HEK293 (cell line): ENCODE measurements at regions not wholly inside any gene's neighbourhood (a gene's known extent, or its start where the extent isn't known, plus 50 kb on each side); places are given as distances from the start of the nearest gene placed in this dataset.

Experiments used
- GLI4 ChIP-seq: fragments of 450-650 bp; formaldehyde crosslinking; IDR thresholded peaks from 2 replicates; pipeline ENCODE4 v1.5.1; 2016; ENCODE audit warnings: missing biosample characterization, missing genetic modification characterization
- REPIN1 ChIP-seq: fragments of 450-650 bp; formaldehyde crosslinking; IDR thresholded peaks from 2 replicates; pipeline ENCODE4 v1.5.1; 2017; ENCODE audit warnings: missing biosample characterization, missing genetic modification characterization, low read depth
- SP3 ChIP-seq: fragments of 450-650 bp; formaldehyde crosslinking; IDR thresholded peaks from 2 replicates; pipeline ENCODE4 v1.5.1; 2016; ENCODE audit warnings: missing biosample characterization, missing genetic modification characterization
- YY1 ChIP-seq: fragments of 450-650 bp; formaldehyde crosslinking; IDR thresholded peaks from 2 replicates; pipeline ENCODE4 v1.5.1; 2018; ENCODE audit warnings: missing biosample characterization, missing genetic modification characterization
- ZNF24 ChIP-seq: fragments of 450-650 bp; formaldehyde crosslinking; IDR thresholded peaks from 2 replicates; pipeline ENCODE4 v1.5.1; 2016; ENCODE audit warnings: missing biosample characterization, missing genetic modification characterization
- ZNF571 ChIP-seq: fragments of 450-650 bp; formaldehyde crosslinking; IDR thresholded peaks from 2 replicates; pipeline ENCODE4 v1.5.0; 2017; ENCODE audit warnings: missing biosample characterization, missing genetic modification characterization
- ZNF830 ChIP-seq: fragments of 450-650 bp; IDR thresholded peaks from 2 replicates; pipeline ENCODE4 v1.5.0; 2018; ENCODE audit warnings: missing biosample characterization, missing genetic modification characterization, low read depth, mild to moderate bottlenecking, moderate library complexity
- TF ChIP-seq, protein P1 (sequence below): fragments of 450-650 bp; formaldehyde crosslinking; IDR thresholded peaks from 2 replicates; pipeline ENCODE4 v1.5.1; 2016; ENCODE audit warnings: missing biosample characterization, missing genetic modification characterization
- TF ChIP-seq, protein P2 (sequence below): fragments of 450-650 bp; formaldehyde crosslinking; IDR thresholded peaks from 2 replicates; pipeline ENCODE4 v1.5.1; 2016; ENCODE audit warnings: missing biosample characterization, missing genetic modification characterization, low read depth
- TF ChIP-seq, protein P3 (sequence below): fragments of 450-650 bp; formaldehyde crosslinking; conservative IDR thresholded peaks from 2 replicates; pipeline ENCODE4 v1.5.1; 2016; ENCODE audit warnings: low read depth, missing biosample characterization, missing genetic modification characterization
- TF ChIP-seq, protein P4 (sequence below): fragments of 450-650 bp; formaldehyde crosslinking; optimal IDR thresholded peaks from 2 replicates; pipeline ENCODE3; 2016; ENCODE audit warnings: missing biosample characterization, mild to moderate bottlenecking, missing genetic modification characterization
- TF ChIP-seq, protein P5 (sequence below): fragments of 450-650 bp; formaldehyde crosslinking; IDR thresholded peaks from 2 replicates; pipeline ENCODE4 v1.5.1; 2016; ENCODE audit warnings: missing biosample characterization, missing genetic modification characterization

DNA sequence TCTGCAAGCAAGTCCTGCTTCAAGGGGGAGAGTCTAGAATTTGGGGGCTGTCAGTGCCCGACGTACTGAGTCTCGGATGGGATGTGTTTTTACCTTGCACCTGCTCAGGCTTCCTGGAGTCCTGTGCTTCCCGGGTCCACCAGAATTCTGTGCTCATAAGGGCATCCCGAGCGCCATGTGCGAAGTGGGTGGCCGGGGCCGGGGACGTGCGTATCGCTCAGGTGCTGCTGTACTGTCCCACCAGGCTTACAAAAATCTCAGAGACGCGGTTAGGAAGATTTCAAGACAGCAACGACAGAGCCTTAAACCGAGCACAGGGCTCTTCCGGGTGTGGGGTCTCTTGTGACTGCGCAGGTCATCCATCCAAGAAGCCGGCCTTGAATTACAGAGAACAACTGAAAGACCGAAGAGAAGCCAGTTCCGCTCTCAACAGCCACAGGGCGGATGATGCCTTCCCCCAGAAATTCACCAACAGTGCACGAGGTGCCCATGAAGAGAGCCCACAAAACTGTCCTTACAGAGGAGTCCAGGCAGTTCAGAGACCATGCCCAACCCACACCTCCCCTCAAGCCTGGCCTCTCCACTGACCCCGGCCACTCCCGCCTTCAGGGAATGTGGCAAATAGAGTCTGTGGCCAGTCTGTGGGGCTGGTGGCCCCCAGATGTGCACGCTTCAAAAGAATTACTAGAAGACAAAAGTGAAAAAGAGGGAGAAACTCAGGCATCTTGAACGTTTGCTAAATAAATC, 104.7 kb downstream of the PXDC1 start:
- TF ChIP-seq, protein P1, sequence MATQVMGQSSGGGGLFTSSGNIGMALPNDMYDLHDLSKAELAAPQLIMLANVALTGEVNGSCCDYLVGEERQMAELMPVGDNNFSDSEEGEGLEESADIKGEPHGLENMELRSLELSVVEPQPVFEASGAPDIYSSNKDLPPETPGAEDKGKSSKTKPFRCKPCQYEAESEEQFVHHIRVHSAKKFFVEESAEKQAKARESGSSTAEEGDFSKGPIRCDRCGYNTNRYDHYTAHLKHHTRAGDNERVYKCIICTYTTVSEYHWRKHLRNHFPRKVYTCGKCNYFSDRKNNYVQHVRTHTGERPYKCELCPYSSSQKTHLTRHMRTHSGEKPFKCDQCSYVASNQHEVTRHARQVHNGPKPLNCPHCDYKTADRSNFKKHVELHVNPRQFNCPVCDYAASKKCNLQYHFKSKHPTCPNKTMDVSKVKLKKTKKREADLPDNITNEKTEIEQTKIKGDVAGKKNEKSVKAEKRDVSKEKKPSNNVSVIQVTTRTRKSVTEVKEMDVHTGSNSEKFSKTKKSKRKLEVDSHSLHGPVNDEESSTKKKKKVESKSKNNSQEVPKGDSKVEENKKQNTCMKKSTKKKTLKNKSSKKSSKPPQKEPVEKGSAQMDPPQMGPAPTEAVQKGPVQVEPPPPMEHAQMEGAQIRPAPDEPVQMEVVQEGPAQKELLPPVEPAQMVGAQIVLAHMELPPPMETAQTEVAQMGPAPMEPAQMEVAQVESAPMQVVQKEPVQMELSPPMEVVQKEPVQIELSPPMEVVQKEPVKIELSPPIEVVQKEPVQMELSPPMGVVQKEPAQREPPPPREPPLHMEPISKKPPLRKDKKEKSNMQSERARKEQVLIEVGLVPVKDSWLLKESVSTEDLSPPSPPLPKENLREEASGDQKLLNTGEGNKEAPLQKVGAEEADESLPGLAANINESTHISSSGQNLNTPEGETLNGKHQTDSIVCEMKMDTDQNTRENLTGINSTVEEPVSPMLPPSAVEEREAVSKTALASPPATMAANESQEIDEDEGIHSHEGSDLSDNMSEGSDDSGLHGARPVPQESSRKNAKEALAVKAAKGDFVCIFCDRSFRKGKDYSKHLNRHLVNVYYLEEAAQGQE (tag by site-specific recombination) = no peak
- TF ChIP-seq YY1 (tag by site-specific recombination) (no peak), ZNF24 (tag by site-specific recombination) (no peak), REPIN1 (tag by site-specific recombination) (no peak), ZNF830 (no peak), ZNF571 (tag by site-specific recombination) (no peak), GLI4 (tag by site-specific recombination) (no peak), SP3 (tag by site-specific recombination) (no peak)
- TF ChIP-seq, protein P2, sequence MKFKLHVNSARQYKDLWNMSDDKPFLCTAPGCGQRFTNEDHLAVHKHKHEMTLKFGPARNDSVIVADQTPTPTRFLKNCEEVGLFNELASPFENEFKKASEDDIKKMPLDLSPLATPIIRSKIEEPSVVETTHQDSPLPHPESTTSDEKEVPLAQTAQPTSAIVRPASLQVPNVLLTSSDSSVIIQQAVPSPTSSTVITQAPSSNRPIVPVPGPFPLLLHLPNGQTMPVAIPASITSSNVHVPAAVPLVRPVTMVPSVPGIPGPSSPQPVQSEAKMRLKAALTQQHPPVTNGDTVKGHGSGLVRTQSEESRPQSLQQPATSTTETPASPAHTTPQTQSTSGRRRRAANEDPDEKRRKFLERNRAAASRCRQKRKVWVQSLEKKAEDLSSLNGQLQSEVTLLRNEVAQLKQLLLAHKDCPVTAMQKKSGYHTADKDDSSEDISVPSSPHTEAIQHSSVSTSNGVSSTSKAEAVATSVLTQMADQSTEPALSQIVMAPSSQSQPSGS (tag by site-specific recombination) = no peak
- TF ChIP-seq, protein P3, sequence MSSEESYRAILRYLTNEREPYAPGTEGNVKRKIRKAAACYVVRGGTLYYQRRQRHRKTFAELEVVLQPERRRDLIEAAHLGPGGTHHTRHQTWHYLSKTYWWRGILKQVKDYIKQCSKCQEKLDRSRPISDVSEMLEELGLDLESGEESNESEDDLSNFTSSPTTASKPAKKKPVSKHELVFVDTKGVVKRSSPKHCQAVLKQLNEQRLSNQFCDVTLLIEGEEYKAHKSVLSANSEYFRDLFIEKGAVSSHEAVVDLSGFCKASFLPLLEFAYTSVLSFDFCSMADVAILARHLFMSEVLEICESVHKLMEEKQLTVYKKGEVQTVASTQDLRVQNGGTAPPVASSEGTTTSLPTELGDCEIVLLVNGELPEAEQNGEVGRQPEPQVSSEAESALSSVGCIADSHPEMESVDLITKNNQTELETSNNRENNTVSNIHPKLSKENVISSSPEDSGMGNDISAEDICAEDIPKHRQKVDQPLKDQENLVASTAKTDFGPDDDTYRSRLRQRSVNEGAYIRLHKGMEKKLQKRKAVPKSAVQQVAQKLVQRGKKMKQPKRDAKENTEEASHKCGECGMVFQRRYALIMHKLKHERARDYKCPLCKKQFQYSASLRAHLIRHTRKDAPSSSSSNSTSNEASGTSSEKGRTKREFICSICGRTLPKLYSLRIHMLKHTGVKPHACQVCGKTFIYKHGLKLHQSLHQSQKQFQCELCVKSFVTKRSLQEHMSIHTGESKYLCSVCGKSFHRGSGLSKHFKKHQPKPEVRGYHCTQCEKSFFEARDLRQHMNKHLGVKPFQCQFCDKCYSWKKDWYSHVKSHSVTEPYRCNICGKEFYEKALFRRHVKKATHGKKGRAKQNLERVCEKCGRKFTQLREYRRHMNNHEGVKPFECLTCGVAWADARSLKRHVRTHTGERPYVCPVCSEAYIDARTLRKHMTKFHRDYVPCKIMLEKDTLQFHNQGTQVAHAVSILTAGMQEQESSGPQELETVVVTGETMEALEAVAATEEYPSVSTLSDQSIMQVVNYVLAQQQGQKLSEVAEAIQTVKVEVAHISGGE (tag by site-specific recombination) = no peak
- TF ChIP-seq, protein P4, sequence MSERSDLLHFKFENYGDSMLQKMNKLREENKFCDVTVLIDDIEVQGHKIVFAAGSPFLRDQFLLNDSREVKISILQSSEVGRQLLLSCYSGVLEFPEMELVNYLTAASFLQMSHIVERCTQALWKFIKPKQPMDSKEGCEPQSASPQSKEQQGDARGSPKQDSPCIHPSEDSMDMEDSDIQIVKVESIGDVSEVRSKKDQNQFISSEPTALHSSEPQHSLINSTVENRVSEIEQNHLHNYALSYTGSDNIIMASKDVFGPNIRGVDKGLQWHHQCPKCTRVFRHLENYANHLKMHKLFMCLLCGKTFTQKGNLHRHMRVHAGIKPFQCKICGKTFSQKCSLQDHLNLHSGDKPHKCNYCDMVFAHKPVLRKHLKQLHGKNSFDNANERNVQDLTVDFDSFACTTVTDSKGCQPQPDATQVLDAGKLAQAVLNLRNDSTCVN = no peak
- TF ChIP-seq, protein P5, sequence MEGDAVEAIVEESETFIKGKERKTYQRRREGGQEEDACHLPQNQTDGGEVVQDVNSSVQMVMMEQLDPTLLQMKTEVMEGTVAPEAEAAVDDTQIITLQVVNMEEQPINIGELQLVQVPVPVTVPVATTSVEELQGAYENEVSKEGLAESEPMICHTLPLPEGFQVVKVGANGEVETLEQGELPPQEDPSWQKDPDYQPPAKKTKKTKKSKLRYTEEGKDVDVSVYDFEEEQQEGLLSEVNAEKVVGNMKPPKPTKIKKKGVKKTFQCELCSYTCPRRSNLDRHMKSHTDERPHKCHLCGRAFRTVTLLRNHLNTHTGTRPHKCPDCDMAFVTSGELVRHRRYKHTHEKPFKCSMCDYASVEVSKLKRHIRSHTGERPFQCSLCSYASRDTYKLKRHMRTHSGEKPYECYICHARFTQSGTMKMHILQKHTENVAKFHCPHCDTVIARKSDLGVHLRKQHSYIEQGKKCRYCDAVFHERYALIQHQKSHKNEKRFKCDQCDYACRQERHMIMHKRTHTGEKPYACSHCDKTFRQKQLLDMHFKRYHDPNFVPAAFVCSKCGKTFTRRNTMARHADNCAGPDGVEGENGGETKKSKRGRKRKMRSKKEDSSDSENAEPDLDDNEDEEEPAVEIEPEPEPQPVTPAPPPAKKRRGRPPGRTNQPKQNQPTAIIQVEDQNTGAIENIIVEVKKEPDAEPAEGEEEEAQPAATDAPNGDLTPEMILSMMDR (tag by site-specific recombination) = no peak
